ENCODE measurements at regions not wholly inside any gene's neighbourhood (a gene's known extent, or its start where the extent isn't known, plus 50 kb on each side); places are given as distances from the start of the nearest gene placed in this dataset.
A peak's percentile ranks its signal among the peaks of the same experiment; 100 is the strongest.

DNA sequence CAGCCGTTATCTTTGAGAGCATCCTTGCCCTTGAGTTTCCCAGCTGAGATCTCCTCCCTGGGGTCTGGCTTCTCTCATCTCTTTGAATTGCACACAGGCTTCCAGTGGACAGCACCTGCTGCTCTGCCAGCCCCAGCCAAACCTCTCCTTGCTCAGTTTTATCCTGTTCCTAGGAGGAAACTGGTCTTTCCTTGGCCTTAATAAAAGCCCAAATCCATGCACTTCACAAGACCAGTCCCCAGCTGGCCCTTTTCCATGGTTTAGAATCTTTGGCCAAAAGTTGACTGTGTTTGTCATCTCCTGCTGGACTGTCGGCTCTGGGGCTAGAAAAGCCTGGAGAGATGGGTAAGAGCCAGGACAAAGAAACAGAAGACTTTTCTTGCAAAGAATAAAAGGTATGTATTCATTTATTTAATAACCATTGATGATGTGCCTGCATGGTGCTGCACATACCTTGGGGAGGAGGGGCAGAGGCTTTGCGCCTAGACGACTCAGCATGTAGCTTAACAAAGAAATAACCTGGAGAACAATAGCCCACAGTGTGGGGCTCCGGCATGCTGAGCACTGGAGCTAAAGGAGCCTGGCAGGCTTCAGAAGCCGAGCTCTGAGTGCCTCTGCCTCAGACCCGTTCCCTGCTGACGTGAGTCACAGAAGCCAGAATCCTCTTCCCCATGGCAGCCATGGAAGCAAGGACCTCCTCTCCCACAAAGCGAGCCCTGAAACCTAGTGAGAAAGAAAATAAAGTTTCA lies 319.3 kb upstream of the B3GAT1 start:
- FAIRE-seq, result no peak
- Histone ChIP-seq H3K27me3 (ENCODE audit: control insufficient read depth, insufficient read depth, low read length) (no peaks in the 10 kb centered on the region), H3K4me3 (ENCODE audit: low read length in 3 of 3) (no peak overlapping the region), H3K9ac (ENCODE audit: low read length in 3 of 3) (no peak overlapping the region), H3K36me3 (ENCODE audit: control insufficient read depth in 2 of 3, insufficient read depth in 3 of 3, low read length in 3 of 3) (no peaks in the 10 kb centered on the region), H3K4me1 (ENCODE audit: control insufficient read depth in 2 of 3, insufficient read depth in 2 of 3, low read depth in 1 of 3, low read length in 3 of 3) (peaks cover 0 to 11% (median 7%) of the 10 kb centered on the region in 3 donors), H3K27ac (ENCODE audit: low read depth in 2 of 2, low read length in 2 of 2) (no peak overlapping the region), H3K9me3 (ENCODE audit: control insufficient read depth in 2 of 3, insufficient read depth in 1 of 3, low read length in 3 of 3) (no peaks in the 10 kb centered on the region)
- DNase-seq, result peak in 1 of 5 donors; percentile 16
- TF ChIP-seq, protein P1, sequence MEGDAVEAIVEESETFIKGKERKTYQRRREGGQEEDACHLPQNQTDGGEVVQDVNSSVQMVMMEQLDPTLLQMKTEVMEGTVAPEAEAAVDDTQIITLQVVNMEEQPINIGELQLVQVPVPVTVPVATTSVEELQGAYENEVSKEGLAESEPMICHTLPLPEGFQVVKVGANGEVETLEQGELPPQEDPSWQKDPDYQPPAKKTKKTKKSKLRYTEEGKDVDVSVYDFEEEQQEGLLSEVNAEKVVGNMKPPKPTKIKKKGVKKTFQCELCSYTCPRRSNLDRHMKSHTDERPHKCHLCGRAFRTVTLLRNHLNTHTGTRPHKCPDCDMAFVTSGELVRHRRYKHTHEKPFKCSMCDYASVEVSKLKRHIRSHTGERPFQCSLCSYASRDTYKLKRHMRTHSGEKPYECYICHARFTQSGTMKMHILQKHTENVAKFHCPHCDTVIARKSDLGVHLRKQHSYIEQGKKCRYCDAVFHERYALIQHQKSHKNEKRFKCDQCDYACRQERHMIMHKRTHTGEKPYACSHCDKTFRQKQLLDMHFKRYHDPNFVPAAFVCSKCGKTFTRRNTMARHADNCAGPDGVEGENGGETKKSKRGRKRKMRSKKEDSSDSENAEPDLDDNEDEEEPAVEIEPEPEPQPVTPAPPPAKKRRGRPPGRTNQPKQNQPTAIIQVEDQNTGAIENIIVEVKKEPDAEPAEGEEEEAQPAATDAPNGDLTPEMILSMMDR (IDR thresholded peaks at IDR 0.05; ENCODE audit: borderline replicate concordance, extremely low read depth, insufficient read depth), result no peak
- intact Hi-C loops (cut with DNase I), result no loop called here

DNA sequence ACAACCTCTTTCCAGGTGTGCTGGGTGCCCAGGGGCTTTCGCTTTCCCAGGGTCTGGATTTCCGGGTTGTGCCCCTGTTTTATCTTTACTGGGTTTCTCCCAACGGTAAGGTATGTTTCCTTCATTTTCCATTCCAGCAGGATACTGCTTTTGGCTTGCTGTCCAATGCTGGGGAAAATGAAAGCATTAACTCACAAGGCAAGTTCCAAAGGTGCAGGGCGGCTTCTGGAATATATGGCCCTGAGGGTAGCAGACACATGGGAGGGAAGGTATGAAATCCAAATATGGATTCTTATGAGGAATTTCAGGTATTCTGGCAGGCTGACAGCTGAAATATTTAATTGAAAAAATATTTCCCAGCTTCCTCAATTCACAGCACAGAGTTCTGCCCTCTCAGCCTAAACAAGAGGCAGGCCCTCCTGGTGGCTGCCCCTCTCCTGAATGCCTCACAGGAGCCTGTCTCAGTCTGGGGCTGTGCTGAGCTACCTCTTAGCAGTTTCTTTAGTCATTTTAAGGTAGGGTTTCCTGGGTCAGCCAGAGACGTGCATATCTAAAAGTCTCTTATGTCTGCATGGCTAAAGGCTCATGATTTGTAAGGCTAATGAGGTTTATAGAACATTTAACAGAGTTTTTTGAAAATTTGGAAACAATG lies 318.6 kb upstream of the B3GAT1 start:
- no peak for FAIRE-seq

DNA sequence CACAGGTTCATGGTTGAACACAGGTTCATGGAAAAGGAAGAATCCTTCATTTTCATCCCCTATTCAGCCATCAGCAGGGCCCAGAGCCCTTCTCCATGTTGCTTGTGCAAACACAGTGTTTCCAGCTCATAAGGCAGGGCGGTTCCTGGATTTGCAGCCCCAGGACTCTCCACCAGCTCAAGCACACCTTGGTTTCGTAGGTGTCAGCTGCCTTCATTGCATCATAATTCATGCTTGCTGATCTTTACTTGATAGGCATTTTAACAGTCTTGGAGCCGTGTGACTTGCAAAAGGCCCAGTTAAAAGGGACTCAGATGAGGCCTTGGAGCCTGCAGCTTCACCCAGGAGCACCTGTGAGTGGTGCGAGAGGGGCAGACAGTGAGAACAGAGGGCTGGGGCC lies 318.1 kb upstream of the B3GAT1 start:
- intact Hi-C loops (cut with DNase I), result no loop called here
- FAIRE-seq, result no peak
- H3K9ac ChIP-seq (ENCODE audit: low read length in 3 of 3), result no peak overlapping the region
- no peak overlapping the region for H3K4me3 ChIP-seq (ENCODE audit: low read length in 3 of 3)
- no peaks in the 10 kb centered on the region for H3K27me3 ChIP-seq (ENCODE audit: control insufficient read depth, insufficient read depth, low read length)
- no peak overlapping the region for H3K27ac ChIP-seq (ENCODE audit: low read depth in 2 of 2, low read length in 2 of 2)
- TF ChIP-seq, protein P1 (IDR thresholded peaks at IDR 0.05; ENCODE audit: borderline replicate concordance, extremely low read depth, insufficient read depth), result no peak
- peaks cover 0 to 9% (median 3%) of the 10 kb centered on the region in 3 donors for H3K4me1 ChIP-seq (ENCODE audit: control insufficient read depth in 2 of 3, insufficient read depth in 2 of 3, low read depth in 1 of 3, low read length in 3 of 3)
- no peaks in the 10 kb centered on the region for H3K36me3 ChIP-seq (ENCODE audit: control insufficient read depth in 2 of 3, insufficient read depth in 3 of 3, low read length in 3 of 3)
- DNase-seq, result no peak
- H3K9me3 ChIP-seq (ENCODE audit: control insufficient read depth in 2 of 3, insufficient read depth in 1 of 3, low read length in 3 of 3), result no peaks in the 10 kb centered on the region

More for the DNA sequence above, 318.6 kb upstream of the B3GAT1 start:
- peaks cover 0 to 9% (median 3%) of the 10 kb centered on the region in 3 donors for H3K4me1 ChIP-seq (ENCODE audit: control insufficient read depth in 2 of 3, insufficient read depth in 2 of 3, low read depth in 1 of 3, low read length in 3 of 3)
- intact Hi-C loops (cut with DNase I), result no loop called here
- H3K27ac ChIP-seq (ENCODE audit: low read depth in 2 of 2, low read length in 2 of 2), result no peak overlapping the region
- H3K9ac ChIP-seq (ENCODE audit: low read length in 3 of 3), result no peak overlapping the region
- no peaks in the 10 kb centered on the region for H3K27me3 ChIP-seq (ENCODE audit: control insufficient read depth, insufficient read depth, low read length)
- H3K4me3 ChIP-seq (ENCODE audit: low read length in 3 of 3), result no peak overlapping the region
- no peaks in the 10 kb centered on the region for H3K36me3 ChIP-seq (ENCODE audit: control insufficient read depth in 2 of 3, insufficient read depth in 3 of 3, low read length in 3 of 3)
- peak in 1 of 5 donors; percentile 6 for DNase-seq
- TF ChIP-seq, protein P1 (IDR thresholded peaks at IDR 0.05; ENCODE audit: borderline replicate concordance, extremely low read depth, insufficient read depth), result no peak
- H3K9me3 ChIP-seq (ENCODE audit: control insufficient read depth in 2 of 3, insufficient read depth in 1 of 3, low read length in 3 of 3), result no peaks in the 10 kb centered on the region
